Sigmoid colon (tissue), 6 donors: ENCODE measurements at regions not wholly inside any gene's neighbourhood (a gene's known extent, or its start where the extent isn't known, plus 50 kb on each side); places are given as distances from the start of the nearest gene placed in this dataset.

Source experiments
- DNase-seq: peaks from one replicate; pipeline ENCODE4 v3.0.0-alpha.2; 2019
- H3K27ac ChIP-seq, 4 donors: fragments of 200-600 bp; sonication (generic); one replicate each; pipeline ENCODE4 v1.5.1; 2016 to 2019; ENCODE audit warnings: mild to moderate bottlenecking in 1 of 4
- H3K27me3 ChIP-seq, 3 donors: fragments of 200-600 bp; sonication (generic); one replicate each; pipeline ENCODE4 v1.5.1; 2019; ENCODE audit warnings: mild to moderate bottlenecking in 1 of 3
- H3K36me3 ChIP-seq, 4 donors: fragments of 200-600 bp; sonication (generic); one replicate each; pipeline ENCODE4 v1.5.1; 2016 to 2019
- H3K4me1 ChIP-seq, 4 donors: fragments of 200-600 bp; sonication (generic); one replicate each; pipeline ENCODE4 v1.5.1; 2017 to 2019
- H3K4me3 ChIP-seq, 4 donors: fragments of 200-600 bp; sonication (generic); one replicate each; pipeline ENCODE4 v1.5.1; 2017 to 2019; ENCODE audit warnings: mild to moderate bottlenecking in 2 of 4, moderate library complexity in 1 of 4
- H3K9me3 ChIP-seq, 4 donors: fragments of 200-600 bp in 3 of 4; sonication (generic) in 3 of 4; one replicate each; pipeline versions ENCODE4 v1.5.1 to v1.6.1; 2013 to 2019
- EP300 ChIP-seq, 4 donors: sonication (generic); formaldehyde crosslinking; IDR thresholded peaks; one replicate each; pipeline ENCODE4 v1.6.1; 2017; ENCODE audit warnings: antibody characterized with exemption in 4 of 4
- POLR2A ChIP-seq, 2 donors: fragments of 450-650 bp; IDR thresholded peaks; one replicate each; pipeline ENCODE4 v1.6.1; 2016; ENCODE audit warnings: antibody characterized with exemption in 2 of 2, mild to moderate bottlenecking in 2 of 2, moderate library complexity in 2 of 2
- POLR2AphosphoS5 ChIP-seq, 4 donors: sonication (generic); formaldehyde crosslinking; IDR thresholded peaks; one replicate each; pipeline ENCODE4 v1.6.1; 2017; ENCODE audit warnings: antibody characterized with exemption in 4 of 4
- WGBS, 2 donors: extraction: QIAGEN DNeasy Blood & Tissue Kit; methylation state at CpG; one replicate each; pipeline ENCODE4 v1.1.7; 2013; 5-methylcytosine and 5-hydroxymethylcytosine counted together
- intact Hi-C: fragments of 100-400 bp; cut with DNase I; formaldehyde crosslinking; loops from one replicate; pipeline ENCODE4 v1.15.1; 2023
- TF ChIP-seq, protein P1 (sequence below), 4 experiments: fragments of 450-650 bp in 3 of 4; fragments of 200-600 bp in 1 of 4; IDR thresholded peaks; one replicate each; pipeline ENCODE4 v1.5.1; 2016 to 2019; ENCODE audit warnings: antibody characterized with exemption in 4 of 4, mild to moderate bottlenecking in 3 of 4, moderate library complexity in 2 of 4
- donor health status: healthy with polysubstance abuse.
- donor health status: healthy.

DNA sequence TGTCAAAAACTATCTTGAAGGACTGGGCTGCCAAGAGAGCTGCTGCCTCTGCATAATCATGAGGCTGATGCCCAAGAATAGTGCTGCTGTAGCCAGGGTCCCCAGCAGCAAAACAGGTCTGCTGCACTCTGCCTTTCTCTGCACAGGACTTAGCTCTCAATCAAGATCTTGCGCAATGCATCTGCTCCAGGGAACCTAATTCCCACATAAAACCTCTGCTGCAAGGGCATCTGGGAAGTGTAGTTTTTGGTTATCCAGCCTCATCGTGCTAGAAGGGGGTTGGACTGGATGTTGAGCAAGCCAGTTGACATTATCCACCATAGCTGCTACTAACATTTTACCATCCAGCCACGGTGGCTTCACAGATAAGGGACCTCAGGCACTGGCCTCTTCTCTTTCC, 192.7 kb downstream of the C11orf91 start:
- Histone ChIP-seq H3K4me3 (no peak overlapping the region), H3K4me1 (no peaks in the 10 kb centered on the region), H3K9me3 (no peaks in the 10 kb centered on the region), H3K27ac (no peak overlapping the region), H3K27me3 (peaks cover 0 to 6% (median 0%) of the 10 kb centered on the region in 3 donors), H3K36me3 (no peaks in the 10 kb centered on the region)
- DNase-seq: no peak
- TF ChIP-seq POLR2A (IDR thresholded peaks at IDR 0.05) (no peak), POLR2AphosphoS5 (IDR thresholded peaks at IDR 0.05) (no peak), EP300 (IDR thresholded peaks at IDR 0.05) (no peak)
- TF ChIP-seq, protein P1, sequence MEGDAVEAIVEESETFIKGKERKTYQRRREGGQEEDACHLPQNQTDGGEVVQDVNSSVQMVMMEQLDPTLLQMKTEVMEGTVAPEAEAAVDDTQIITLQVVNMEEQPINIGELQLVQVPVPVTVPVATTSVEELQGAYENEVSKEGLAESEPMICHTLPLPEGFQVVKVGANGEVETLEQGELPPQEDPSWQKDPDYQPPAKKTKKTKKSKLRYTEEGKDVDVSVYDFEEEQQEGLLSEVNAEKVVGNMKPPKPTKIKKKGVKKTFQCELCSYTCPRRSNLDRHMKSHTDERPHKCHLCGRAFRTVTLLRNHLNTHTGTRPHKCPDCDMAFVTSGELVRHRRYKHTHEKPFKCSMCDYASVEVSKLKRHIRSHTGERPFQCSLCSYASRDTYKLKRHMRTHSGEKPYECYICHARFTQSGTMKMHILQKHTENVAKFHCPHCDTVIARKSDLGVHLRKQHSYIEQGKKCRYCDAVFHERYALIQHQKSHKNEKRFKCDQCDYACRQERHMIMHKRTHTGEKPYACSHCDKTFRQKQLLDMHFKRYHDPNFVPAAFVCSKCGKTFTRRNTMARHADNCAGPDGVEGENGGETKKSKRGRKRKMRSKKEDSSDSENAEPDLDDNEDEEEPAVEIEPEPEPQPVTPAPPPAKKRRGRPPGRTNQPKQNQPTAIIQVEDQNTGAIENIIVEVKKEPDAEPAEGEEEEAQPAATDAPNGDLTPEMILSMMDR (IDR thresholded peaks at IDR 0.05): no peak
- WGBS, 2 donors: 32 to 49% methylated on average over 3 of the region's 3 CpGs
- intact Hi-C loops: no loop called here

DNA sequence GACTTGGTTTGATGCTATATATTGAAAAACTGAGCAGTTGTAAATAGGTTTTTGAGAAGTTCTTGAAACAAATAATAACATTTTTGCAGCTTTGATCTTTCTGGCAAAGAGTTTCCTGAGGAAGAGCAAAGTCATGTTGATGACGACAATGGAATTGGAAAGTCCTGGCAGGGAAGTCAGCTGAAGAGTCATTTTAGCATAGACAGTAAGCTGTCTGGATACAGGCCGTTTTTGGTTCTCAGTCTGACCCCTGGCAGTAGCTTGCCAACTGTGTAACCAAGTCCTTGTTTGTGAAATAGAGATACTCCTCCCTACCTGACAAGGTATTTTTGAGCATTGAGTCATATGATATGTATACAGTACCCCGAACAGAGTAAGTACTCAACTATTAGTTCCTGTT, 193.3 kb downstream of the C11orf91 start:
- peaks cover 0 to 6% (median 0%) of the 10 kb centered on the region in 3 donors for H3K27me3 ChIP-seq
- no peaks in the 10 kb centered on the region for H3K4me1 ChIP-seq
- DNase-seq: no peak
- H3K9me3 ChIP-seq: no peaks in the 10 kb centered on the region
- H3K4me3 ChIP-seq: no peak overlapping the region
- WGBS, 2 donors: 78 to 79% methylated on average over 3 of the region's 3 CpGs
- intact Hi-C loops: no loop called here
- no peak overlapping the region for H3K27ac ChIP-seq
- TF ChIP-seq, protein P1 (IDR thresholded peaks at IDR 0.05): no peak
- no peak for TF ChIP-seq EP300 (IDR thresholded peaks at IDR 0.05)
- no peak for TF ChIP-seq POLR2A (IDR thresholded peaks at IDR 0.05)
- TF ChIP-seq POLR2AphosphoS5 (IDR thresholded peaks at IDR 0.05): no peak
- no peaks in the 10 kb centered on the region for H3K36me3 ChIP-seq

DNA sequence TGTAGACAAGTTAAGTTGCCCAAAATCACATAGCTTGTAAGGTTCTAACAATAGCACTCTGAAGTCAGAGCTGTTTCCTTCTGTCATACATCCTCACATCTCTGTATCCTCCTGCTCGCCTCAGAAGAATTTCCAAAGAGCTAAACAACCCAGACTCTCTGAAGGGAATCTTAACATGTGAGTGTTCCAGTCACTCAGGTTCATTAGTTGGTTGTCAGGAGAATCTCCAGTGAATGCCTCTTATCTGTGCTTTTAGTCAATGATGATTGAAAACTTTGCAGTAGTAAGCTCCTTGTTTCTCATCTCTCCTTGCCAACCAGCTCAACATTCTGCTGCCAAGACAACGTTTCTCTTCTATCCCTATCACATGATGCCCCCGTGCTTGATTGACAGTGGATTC, 195.5 kb downstream of the C11orf91 start:
- Histone ChIP-seq H3K9me3 (no peaks in the 10 kb centered on the region), H3K4me3 (no peak overlapping the region), H3K27me3 (peaks cover 0 to 6% (median 0%) of the 10 kb centered on the region in 3 donors), H3K36me3 (no peaks in the 10 kb centered on the region), H3K27ac (no peak overlapping the region), H3K4me1 (no peaks in the 10 kb centered on the region)
- 69% methylated on average over 3 of the region's 3 CpGs for WGBS, 2 donors
- DNase-seq: no peak
- intact Hi-C loops: no loop called here
- TF ChIP-seq POLR2AphosphoS5 (IDR thresholded peaks at IDR 0.05) (no peak), EP300 (IDR thresholded peaks at IDR 0.05) (no peak), POLR2A (IDR thresholded peaks at IDR 0.05) (no peak)
- TF ChIP-seq, protein P1 (IDR thresholded peaks at IDR 0.05): no peak

DNA sequence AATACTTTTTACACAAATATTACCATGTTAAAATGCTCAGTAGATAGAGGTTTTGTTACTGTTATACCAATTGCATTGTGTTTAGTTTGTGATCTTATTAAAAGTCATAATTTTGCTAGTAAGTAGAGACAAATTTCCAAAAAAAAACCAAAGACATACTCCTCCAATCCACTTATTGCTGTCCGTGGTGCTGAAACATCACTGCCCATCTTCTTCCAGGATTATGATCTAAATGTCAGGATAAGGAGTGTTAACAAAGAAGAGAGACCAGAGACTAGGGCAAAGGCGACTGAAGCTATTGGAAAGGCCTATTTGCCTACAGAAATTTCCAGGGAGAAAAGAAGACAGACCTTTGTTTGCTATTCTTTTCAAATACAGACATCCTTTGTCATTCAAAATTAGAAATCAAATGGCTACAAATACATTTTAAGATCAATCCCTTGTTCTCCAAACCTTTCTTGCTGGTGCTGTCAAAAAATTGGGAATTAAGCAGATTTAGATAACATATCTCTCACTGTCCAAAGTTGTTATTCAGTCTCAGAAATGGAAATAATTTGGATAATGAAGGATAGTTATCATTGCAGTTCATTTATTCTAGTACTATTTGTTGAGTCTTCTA, 199.7 kb downstream of the C11orf91 start:
- no peaks in the 10 kb centered on the region for H3K9me3 ChIP-seq
- H3K27me3 ChIP-seq: peaks cover 0 to 1% (median 0%) of the 10 kb centered on the region in 3 donors
- TF ChIP-seq, protein P1 (IDR thresholded peaks at IDR 0.05): no peak
- TF ChIP-seq POLR2A (IDR thresholded peaks at IDR 0.05) (no peak), EP300 (IDR thresholded peaks at IDR 0.05) (no peak), POLR2AphosphoS5 (IDR thresholded peaks at IDR 0.05) (no peak)
- H3K4me1 ChIP-seq: no peaks in the 10 kb centered on the region
- 11 to 19% methylated on average over 2 of the region's 2 CpGs for WGBS, 2 donors
- no peak overlapping the region for H3K27ac ChIP-seq
- DNase-seq: no peak
- intact Hi-C loops: no loop called here
- H3K4me3 ChIP-seq: no peak overlapping the region
- H3K36me3 ChIP-seq: no peaks in the 10 kb centered on the region

DNA sequence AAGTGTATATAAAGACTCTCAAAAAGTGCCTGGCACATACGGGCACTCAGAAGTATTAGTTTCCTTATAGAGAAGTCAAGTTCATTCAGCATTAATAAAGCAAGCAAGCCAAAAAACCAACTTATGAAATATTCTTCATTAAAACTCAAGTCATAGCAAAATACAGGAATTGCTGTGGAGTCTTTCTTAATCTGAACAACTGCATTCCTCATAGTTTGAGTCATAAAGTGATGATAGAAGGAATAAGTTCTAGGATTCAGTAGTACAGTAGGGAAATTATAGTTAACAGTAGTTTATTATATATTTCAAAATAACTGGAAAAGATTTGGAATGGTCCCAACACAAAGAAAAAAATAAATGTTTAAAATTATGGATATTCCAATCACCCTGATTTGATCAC, 200.3 kb downstream of the C11orf91 start:
- H3K4me3 ChIP-seq: no peak overlapping the region
- intact Hi-C loops: no loop called here
- H3K9me3 ChIP-seq: no peaks in the 10 kb centered on the region
- no peak overlapping the region for H3K27ac ChIP-seq
- no peaks in the 10 kb centered on the region for H3K27me3 ChIP-seq
- no peaks in the 10 kb centered on the region for H3K36me3 ChIP-seq
- 88% methylated on average over 1 of the region's 1 CpG for WGBS, 2 donors
- H3K4me1 ChIP-seq: no peaks in the 10 kb centered on the region
- DNase-seq: no peak
- TF ChIP-seq POLR2A (IDR thresholded peaks at IDR 0.05): no peak
